NB4 (cell line): ENCODE measurements at regions not wholly inside any gene's neighbourhood (a gene's known extent, or its start where the extent isn't known, plus 50 kb on each side); places are given as distances from the start of the nearest gene placed in this dataset.

Source experiments
- DNase-seq: peaks from one replicate; pipeline ENCODE4 v3.0.0; 2010; ENCODE audit warnings: low read depth
- H3K4me3 ChIP-seq: one replicate; pipeline ENCODE4 v1.5.1; 2011; ENCODE audit warnings: mild to moderate bottlenecking, low read depth, low read length, moderate library complexity
- CTCF ChIP-seq: IDR thresholded peaks from one replicate; pipeline ENCODE4 v1.5.1; 2012; ENCODE audit warnings: low read depth, low read length
- MAX ChIP-seq: IDR thresholded peaks from 2 replicates; pipeline ENCODE4 v1.6.1; 2011; ENCODE audit warnings: low read depth, low read length
- MYC ChIP-seq: IDR thresholded peaks from 2 replicates; pipeline ENCODE4 v1.6.1; 2011; ENCODE audit warnings: low read depth, low read length
- POLR2A ChIP-seq: IDR thresholded peaks from 2 replicates; pipeline ENCODE4 v1.6.1; 2011; ENCODE audit warnings: mild to moderate bottlenecking; ENCODE audit not compliant: insufficient read length; ENCODE audit errors: extremely low read depth

- TF ChIP-seq POLR2A, result no peak
- no peak for TF ChIP-seq MAX
- no peak for TF ChIP-seq CTCF
- TF ChIP-seq MYC, result no peak
- H3K4me3 ChIP-seq, result no peak overlapping the region
- no peak for DNase-seq
These were observed 220.0 kb downstream of the SOX9 start for GRCh38 chr17:72340836-72341235.

- no peak for DNase-seq
- TF ChIP-seq CTCF, result no peak
- no peak for TF ChIP-seq MAX
- no peak for TF ChIP-seq POLR2A
- no peak for TF ChIP-seq MYC
- no peak overlapping the region for H3K4me3 ChIP-seq
These were observed 221.2 kb downstream of the SOX9 start for GRCh38 chr17:72342061-72342460.

GRCh38 chr17:72342627-72343527, 222.1 kb downstream of the SOX9 start:
- no peak overlapping the region for H3K4me3 ChIP-seq
- no peak for TF ChIP-seq CTCF
- no peak for TF ChIP-seq MYC
- no peak for TF ChIP-seq MAX
- no peak for TF ChIP-seq POLR2A
- no peak for DNase-seq

- TF ChIP-seq CTCF, result no peak
- no peak for TF ChIP-seq MYC
- TF ChIP-seq POLR2A, result no peak
- TF ChIP-seq MAX, result no peak
- no peak for DNase-seq
- no peak overlapping the region for H3K4me3 ChIP-seq
These were observed 223.1 kb downstream of the SOX9 start for GRCh38 chr17:72343911-72344310.

GRCh38 chr17:72344613-72345012, 223.8 kb downstream of the SOX9 start:
- H3K4me3 ChIP-seq, result no peak overlapping the region
- TF ChIP-seq POLR2A (no peak), MYC (no peak), CTCF (no peak), MAX (no peak)
- DNase-seq, result no peak
